HEK293 (cell line): ENCODE measurements at regions not wholly inside any gene's neighbourhood (a gene's known extent, or its start where the extent isn't known, plus 50 kb on each side); places are given as distances from the start of the nearest gene placed in this dataset.

Source experiments
- HOXA7 ChIP-seq: sonication (generic); formaldehyde crosslinking; IDR thresholded peaks from 2 replicates; pipeline ENCODE4 v1.8.1; 2022; ENCODE audit warnings: missing genetic modification reagents, borderline replicate concordance
- REPIN1 ChIP-seq: fragments of 450-650 bp; formaldehyde crosslinking; IDR thresholded peaks from 2 replicates; pipeline ENCODE4 v1.5.1; 2017; ENCODE audit warnings: missing biosample characterization, missing genetic modification characterization, low read depth
- SETDB1 ChIP-seq: IDR thresholded peaks from one replicate; pipeline ENCODE4 v1.6.1; 2017; ENCODE audit warnings: mild to moderate bottlenecking, low read length, moderate library complexity, mixed read lengths; ENCODE audit not compliant: insufficient read length
- ZBTB1 ChIP-seq: fragments of 450-650 bp; formaldehyde crosslinking; IDR thresholded peaks from 2 replicates; pipeline ENCODE4 v1.5.1; 2016; ENCODE audit warnings: missing biosample characterization, missing genetic modification characterization
- ZBTB48 ChIP-seq: fragments of 450-650 bp; formaldehyde crosslinking; IDR thresholded peaks from 2 replicates; pipeline ENCODE4 v1.5.1; 2016; ENCODE audit warnings: missing biosample characterization, missing genetic modification characterization
- ZNF292 ChIP-seq: fragments of 450-650 bp; formaldehyde crosslinking; IDR thresholded peaks from 2 replicates; pipeline ENCODE4 v1.5.1; 2016; ENCODE audit warnings: low read depth, missing biosample characterization, missing genetic modification characterization, borderline replicate concordance
- ZNF791 ChIP-seq: fragments of 450-650 bp; formaldehyde crosslinking; IDR thresholded peaks from 2 replicates; pipeline ENCODE4 v1.5.1; 2016; ENCODE audit warnings: missing biosample characterization, missing genetic modification characterization
- TF ChIP-seq, protein P1 (sequence below): fragments of 450-650 bp; formaldehyde crosslinking; IDR thresholded peaks from 2 replicates; pipeline ENCODE4 v1.5.1; 2016; ENCODE audit warnings: missing biosample characterization, missing genetic modification characterization
- TF ChIP-seq, protein P2 (sequence below): sonication (generic); formaldehyde crosslinking; IDR thresholded peaks from 2 replicates; pipeline ENCODE4 v1.8.1; 2022; ENCODE audit warnings: mild to moderate bottlenecking, moderate library complexity, missing genetic modification reagents
- TF ChIP-seq, protein P3 (sequence below): fragments of 450-650 bp; formaldehyde crosslinking; IDR thresholded peaks from 2 replicates; pipeline ENCODE4 v1.5.1; 2016; ENCODE audit warnings: missing biosample characterization, missing genetic modification characterization
- TF ChIP-seq, protein P4 (sequence below): fragments of 450-650 bp; formaldehyde crosslinking; IDR thresholded peaks from 2 replicates; pipeline ENCODE4 v1.5.1; 2016; ENCODE audit warnings: missing biosample characterization, missing genetic modification characterization
- TF ChIP-seq, protein P5 (sequence below): fragments of 450-650 bp; IDR thresholded peaks from 2 replicates; pipeline ENCODE4 v1.5.1; 2018; ENCODE audit warnings: missing biosample characterization, mild to moderate bottlenecking, missing genetic modification characterization

DNA sequence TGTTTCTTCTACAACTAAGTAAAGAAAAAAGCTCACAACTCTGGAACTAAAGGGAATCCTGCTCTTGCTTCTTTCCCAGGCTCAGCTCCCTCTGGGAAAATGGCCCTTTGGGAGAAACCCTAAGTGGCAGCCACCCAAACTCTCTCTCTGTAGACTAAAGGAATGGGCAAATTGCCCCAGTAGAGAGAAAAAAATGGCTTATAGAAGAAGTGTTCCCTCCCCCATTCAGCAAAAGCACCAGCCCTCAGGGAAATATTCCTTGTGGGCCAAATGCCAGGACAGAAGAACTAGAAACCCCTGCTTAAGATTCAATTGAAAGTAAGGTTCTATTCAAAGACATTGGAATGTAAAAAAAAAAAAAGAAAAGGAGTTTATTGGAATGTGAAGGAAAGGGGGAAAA lies 603.7 kb upstream of the ALCAM start:
- TF ChIP-seq, protein P1, sequence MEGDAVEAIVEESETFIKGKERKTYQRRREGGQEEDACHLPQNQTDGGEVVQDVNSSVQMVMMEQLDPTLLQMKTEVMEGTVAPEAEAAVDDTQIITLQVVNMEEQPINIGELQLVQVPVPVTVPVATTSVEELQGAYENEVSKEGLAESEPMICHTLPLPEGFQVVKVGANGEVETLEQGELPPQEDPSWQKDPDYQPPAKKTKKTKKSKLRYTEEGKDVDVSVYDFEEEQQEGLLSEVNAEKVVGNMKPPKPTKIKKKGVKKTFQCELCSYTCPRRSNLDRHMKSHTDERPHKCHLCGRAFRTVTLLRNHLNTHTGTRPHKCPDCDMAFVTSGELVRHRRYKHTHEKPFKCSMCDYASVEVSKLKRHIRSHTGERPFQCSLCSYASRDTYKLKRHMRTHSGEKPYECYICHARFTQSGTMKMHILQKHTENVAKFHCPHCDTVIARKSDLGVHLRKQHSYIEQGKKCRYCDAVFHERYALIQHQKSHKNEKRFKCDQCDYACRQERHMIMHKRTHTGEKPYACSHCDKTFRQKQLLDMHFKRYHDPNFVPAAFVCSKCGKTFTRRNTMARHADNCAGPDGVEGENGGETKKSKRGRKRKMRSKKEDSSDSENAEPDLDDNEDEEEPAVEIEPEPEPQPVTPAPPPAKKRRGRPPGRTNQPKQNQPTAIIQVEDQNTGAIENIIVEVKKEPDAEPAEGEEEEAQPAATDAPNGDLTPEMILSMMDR (tag by site-specific recombination), result no peak
- TF ChIP-seq ZBTB48, result no peak
- TF ChIP-seq REPIN1 (tag by site-specific recombination), result no peak
- no peak for TF ChIP-seq ZNF292 (tag by site-specific recombination)
- TF ChIP-seq, protein P2, sequence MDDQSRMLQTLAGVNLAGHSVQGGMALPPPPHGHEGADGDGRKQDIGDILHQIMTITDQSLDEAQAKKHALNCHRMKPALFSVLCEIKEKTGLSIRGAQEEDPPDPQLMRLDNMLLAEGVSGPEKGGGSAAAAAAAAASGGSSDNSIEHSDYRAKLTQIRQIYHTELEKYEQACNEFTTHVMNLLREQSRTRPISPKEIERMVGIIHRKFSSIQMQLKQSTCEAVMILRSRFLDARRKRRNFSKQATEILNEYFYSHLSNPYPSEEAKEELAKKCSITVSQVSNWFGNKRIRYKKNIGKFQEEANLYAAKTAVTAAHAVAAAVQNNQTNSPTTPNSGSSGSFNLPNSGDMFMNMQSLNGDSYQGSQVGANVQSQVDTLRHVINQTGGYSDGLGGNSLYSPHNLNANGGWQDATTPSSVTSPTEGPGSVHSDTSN (CRISPR knock-in tag), result no peak
- TF ChIP-seq SETDB1, result no peak
- no peak for TF ChIP-seq HOXA7 (CRISPR knock-in tag)
- TF ChIP-seq ZNF791 (tag by site-specific recombination), result no peak
- TF ChIP-seq ZBTB1 (tag by site-specific recombination), result no peak
- TF ChIP-seq, protein P3, sequence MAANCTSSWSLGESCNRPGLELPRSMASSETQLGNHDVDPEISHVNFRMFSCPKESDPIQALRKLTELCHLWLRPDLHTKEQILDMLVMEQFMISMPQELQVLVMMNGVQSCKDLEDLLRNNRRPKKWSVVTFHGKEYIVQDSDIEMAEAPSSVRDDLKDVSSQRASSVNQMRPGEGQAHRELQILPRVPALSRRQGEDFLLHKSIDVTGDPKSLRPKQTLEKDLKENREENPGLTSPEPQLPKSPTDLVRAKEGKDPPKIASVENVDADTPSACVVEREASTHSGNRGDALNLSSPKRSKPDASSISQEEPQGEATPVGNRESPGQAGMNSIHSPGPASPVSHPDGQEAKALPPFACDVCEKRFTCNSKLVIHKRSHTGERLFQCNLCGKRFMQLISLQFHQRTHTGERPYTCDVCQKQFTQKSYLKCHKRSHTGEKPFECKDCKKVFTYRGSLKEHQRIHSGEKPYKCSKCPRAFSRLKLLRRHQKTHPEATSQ (tag by site-specific recombination), result no peak
- TF ChIP-seq, protein P4, sequence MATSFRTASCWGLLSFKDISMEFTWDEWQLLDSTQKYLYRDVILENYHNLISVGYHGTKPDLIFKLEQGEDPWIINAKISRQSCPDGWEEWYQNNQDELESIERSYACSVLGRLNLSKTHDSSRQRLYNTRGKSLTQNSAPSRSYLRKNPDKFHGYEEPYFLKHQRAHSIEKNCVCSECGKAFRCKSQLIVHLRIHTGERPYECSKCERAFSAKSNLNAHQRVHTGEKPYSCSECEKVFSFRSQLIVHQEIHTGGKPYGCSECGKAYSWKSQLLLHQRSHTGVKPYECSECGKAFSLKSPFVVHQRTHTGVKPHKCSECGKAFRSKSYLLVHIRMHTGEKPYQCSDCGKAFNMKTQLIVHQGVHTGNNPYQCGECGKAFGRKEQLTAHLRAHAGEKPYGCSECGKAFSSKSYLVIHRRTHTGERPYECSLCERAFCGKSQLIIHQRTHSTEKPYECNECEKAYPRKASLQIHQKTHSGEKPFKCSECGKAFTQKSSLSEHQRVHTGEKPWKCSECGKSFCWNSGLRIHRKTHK (tag by site-specific recombination), result no peak
- TF ChIP-seq, protein P5, sequence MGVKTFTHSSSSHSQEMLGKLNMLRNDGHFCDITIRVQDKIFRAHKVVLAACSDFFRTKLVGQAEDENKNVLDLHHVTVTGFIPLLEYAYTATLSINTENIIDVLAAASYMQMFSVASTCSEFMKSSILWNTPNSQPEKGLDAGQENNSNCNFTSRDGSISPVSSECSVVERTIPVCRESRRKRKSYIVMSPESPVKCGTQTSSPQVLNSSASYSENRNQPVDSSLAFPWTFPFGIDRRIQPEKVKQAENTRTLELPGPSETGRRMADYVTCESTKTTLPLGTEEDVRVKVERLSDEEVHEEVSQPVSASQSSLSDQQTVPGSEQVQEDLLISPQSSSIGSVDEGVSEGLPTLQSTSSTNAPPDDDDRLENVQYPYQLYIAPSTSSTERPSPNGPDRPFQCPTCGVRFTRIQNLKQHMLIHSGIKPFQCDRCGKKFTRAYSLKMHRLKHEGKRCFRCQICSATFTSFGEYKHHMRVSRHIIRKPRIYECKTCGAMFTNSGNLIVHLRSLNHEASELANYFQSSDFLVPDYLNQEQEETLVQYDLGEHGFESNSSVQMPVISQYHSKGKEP (tag by site-specific recombination), result no peak
